ENCODE measurements at regions not wholly inside any gene's neighbourhood (a gene's known extent, or its start where the extent isn't known, plus 50 kb on each side); places are given as distances from the start of the nearest gene placed in this dataset.

DNA sequence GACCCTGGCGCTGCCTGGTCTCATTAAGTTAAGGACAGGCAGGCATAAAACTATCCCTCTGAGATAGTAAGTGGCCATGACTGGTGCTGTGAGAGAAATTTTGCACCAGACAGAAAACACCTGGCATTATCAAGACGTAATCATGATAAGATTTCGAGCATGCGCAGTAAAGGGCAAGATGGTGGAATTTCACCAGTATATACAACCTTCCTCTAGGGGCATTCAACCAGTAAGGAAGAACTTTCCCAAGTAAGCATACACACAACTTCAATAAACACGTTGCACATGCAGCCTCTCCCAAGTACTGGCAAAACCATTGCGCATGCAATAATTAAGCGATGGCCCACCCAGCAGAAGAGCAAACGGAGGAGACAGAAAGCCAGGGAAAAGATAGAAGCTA lies 1376.4 kb upstream of the CRIM1 start:
- DNase-seq (ENCODE audit: low read depth), result no peak

DNA sequence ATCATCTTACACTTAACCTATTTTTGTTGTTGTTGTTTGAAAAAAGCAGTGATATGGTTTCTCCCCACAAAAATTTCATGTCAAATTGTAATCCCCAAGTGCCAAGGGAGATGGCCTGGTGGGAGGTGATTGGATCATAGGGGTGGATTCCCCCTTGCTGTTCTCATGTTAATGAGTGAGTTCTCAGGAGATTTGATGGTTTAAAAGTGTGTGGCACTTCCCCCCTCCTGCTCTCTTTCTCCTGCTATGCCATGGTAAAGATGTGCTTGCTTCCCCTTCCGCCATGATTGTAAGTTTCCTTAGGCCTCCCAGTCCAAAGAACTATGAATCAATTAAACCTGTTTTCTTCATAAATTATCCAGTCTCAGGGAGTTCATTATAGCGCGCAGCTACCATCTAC lies 1362.7 kb upstream of the FAM98A start:
- no peak for DNase-seq (ENCODE audit: low read depth)

DNA sequence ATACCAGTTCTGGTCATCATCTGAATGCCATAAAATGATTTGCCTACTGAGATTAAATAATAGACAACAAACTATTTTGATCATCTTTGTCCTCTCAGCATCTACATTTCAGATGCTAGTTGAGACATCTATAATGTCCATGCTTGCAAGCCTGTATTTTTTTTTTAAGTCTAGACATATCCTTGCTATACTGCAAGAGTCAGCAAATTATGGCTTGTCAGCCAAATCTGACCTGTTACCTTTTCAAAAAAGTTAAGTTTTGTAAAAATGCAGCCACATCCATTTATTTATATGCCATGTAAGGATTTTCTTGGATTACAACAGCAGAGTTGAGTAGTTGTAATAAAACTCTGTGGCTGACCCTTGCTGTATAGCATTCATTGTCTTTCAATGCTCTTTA lies 1355.7 kb upstream of the FAM98A start:
- no peak for DNase-seq (ENCODE audit: low read depth)

DNA sequence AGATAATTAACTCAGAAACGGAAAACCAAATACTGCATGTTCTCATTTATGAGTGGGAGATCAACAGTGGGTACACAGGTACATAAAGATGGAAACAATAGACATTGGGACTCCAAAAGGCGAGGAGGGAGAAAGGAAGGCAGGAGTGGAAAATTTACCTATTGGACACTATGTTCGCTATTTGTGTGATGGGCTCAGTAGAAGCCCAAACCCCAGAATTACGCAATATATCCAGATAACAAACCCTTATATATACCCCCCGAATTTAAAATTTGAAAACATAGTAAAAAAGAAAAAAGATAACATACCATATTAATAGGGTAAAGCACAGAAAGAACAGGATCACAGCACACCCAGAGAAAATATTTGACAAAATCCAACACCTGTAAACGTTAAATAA lies 1351.7 kb upstream of the FAM98A start:
- no peak for DNase-seq (ENCODE audit: low read depth)

DNA sequence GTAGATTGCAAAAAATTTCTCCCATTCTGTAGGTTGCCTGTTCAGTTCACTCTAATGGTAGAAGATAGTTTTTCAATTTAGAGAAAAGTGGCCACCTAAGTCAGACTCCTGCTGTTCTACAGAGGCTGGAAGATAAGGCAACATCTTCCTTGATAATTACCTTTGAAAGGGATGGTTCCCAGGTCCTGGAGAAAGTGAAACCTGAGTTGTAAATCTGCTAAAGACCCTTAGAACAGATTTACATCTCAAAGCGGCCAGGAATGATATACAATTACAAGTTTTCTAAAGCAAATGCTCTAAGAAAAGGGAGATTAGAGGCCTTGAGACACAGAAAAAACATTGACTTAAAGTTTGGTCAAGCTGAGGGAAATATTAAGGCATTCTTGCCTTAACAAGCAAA lies 1350.2 kb upstream of the FAM98A start:
- DNase-seq (ENCODE audit: low read depth), result no peak

GRCh38 chr2:34936089-34936488 lies 1337.0 kb upstream of the FAM98A start:
- DNase-seq (ENCODE audit: low read depth), result no peak

- no peak for DNase-seq (ENCODE audit: low read depth)
These were observed 1313.0 kb upstream of the FAM98A start for GRCh38 chr2:34912084-34912483.

- no peak for DNase-seq (ENCODE audit: low read depth)
These were observed 1311.0 kb upstream of the FAM98A start for GRCh38 chr2:34909992-34910705.

DNA sequence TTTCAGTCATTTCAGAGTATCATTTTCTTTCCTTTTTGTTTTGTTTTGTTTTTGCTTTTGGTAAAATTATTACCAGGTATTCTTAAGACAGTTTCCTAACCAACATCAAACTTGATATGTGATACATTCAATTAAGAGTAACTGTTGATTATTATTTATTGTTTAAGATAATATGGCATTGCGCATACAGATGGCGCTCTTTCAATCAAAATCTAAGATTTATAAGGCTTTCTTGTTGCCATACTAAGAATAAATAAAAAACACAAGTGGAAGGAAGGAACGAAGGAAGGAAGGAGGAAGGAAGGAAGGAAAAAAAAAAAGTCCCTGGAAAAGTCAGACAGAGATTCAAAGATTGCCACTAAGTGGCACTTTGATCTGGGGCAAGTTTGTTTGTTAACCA lies 1308.7 kb upstream of the FAM98A start:
- DNase-seq (ENCODE audit: low read depth), result no peak

DNA sequence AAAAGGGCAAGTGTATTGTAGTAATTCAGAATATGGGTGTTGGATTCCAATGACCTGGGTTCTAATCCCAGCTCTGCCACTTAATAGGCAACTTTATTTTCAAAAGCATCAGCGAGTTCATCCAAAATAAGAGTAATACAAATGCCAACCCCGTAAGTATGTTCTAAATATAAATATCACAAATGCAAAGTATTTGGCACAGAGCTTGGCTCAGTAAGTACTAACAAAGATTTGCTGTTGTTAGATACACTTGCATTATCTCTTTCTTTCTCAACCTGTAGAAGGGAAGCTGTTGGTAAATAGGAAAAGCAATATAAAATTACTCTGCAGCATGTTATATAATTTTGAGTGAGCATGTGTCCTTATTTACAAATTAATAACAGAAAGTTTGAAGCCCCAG lies 1302.6 kb upstream of the FAM98A start:
- DNase-seq (ENCODE audit: low read depth), result no peak

DNA sequence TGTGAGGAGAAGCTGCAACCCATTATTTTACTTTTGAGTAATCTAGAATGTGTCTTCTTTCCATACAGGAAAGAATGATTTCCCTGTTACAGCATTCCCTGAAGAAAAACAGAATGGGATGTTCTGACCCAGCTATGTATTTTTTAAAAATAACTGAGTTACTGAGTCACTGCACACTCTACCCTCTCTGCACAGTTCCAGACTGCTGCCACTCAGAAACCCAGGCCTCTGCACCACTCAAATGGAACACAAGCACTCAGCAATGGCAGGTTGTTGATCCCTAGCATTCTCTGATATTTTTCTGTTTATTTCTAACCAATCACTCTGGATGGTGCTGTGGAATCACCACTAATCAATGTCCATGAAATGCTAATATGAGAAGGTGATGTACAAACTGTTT lies 1300.0 kb upstream of the FAM98A start:
- no peak for DNase-seq (ENCODE audit: low read depth)

- no peak for DNase-seq (ENCODE audit: low read depth)
These were observed 1293.7 kb upstream of the FAM98A start for GRCh38 chr2:34892766-34893165.

DNA sequence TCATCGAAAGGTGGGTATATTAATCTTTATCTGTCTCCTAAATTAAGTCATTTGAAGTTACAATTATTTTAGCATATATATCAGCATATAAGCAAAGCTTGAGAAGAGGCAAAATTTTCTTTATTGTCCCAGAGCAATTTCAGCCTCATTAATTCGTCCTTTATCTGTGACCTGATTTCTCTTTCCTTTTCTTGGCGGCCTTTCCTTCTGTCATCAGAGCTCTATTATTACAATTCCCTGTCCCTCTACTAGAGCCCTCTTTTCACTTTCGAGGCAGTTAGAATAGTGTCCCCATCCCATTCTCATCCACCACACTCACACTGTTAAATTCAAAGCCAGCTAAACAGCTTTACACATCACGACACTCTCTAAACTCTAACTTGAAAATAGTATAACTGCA lies 1293.2 kb upstream of the FAM98A start:
- DNase-seq (ENCODE audit: low read depth), result no peak

DNA sequence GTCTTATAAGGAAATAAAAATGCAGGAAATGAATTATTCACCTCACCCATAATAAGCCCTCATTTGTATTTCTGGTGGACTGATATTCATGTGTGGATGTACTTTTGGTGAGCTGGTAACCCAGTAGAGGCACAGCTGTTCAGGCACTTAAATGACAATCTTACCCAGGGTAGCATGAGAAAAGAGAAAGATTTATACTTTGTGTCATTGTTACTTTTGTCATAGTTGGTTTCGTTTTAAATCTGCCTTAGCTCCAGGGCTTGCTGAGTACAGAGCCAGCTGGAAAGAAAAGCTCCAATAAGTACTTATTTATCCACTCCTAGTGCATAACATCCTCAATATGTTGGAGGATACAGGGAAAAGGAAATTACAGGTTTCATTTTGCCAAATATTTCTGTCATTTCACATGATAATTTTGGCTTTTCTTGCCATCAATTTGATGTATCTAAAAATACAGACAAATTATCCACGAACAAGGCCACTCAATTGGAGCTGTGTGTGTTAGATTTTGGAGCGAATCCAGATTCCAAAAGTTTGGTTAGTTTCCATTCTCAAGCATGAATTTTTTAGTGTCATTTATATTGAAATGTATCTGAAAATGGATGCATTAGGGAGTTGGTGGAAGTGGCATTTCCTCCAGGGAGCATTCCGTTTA lies 1276.1 kb upstream of the FAM98A start:
- no peak for DNase-seq (ENCODE audit: low read depth)

DNA sequence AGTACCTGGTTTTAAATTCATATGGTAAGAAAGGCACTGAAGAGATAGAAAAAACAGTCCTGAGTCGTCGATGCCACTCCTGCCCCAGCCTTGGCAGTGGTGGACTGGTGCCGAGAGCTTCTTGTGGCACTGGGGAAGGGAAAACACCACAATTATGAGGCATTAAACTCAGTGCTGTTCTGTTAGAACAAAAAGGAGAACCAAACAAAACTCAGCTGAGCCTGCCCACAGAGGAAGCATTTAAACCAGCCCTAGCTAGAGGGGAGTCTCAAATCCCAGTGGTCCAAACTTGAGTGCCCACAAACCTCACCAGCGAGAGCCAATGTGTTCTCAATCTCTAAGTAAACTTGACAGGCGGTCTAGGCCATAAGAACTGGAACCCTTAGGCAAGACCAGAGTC lies 1254.5 kb upstream of the FAM98A start:
- no peak for DNase-seq (ENCODE audit: low read depth)

DNA sequence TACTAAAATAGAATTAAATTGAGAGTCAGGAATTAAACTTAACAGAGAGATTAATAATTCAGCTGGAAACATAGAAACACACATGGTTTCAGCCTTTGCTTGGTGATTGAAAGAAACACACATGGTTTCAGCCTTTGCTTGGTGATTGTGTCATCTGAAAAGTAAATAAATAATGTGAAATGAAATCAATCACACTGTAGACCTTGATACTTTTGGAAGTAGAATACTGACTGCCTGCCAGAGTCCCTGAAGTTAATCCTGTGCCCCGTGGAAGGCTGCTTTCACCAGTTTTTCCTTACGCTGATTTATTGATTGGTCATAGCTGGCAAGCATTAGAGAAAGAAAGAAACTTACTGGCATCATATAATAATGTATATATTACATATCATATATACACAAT lies 1252.7 kb upstream of the FAM98A start:
- DNase-seq (ENCODE audit: low read depth), result no peak

DNA sequence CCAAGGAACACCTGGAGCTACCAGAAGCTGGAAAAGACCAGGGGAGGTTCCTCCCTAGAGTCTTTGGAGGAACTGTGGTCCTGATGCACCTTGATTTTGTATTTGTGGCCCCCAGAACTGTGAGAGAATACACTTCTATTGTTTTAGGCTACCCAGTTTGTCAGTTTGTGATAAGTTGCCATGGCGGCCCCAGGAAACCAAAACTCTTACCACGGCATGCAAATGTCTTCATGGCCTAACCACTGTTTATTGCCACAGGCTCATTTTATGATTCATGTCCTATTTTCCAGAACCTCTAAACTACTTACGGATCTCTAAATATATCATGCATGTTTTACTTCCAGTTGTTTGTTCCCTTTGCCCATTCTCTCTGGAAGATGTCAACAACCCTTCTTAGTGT lies 1250.7 kb upstream of the FAM98A start:
- DNase-seq (ENCODE audit: low read depth), result no peak

GRCh38 chr2:34848691-34849090 lies 1249.6 kb upstream of the FAM98A start:
- DNase-seq (ENCODE audit: low read depth), result no peak

DNA sequence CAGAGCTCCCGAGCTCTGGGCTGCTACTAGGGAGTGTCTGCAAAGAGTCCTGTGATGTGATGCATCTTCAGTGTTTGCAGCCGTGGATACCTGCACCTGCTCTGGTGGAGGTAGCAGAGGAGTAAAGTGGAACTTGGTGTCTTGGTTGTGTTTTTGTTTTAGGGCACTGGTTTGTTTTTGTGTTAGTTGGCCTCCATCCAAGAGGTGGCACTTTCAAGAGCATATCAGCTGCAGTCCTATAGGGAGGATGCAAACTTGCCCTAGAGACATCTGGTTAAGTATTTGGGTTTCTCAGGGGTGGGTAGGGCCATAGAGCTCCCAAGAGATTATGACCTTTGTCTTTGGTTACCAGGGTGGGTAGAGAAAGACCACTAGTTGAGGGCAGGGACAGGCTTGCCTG lies 1249.0 kb upstream of the FAM98A start:
- no peak for DNase-seq (ENCODE audit: low read depth)

- DNase-seq (ENCODE audit: low read depth), result no peak
These were observed 1245.5 kb upstream of the FAM98A start for GRCh38 chr2:34844629-34845028.

DNA sequence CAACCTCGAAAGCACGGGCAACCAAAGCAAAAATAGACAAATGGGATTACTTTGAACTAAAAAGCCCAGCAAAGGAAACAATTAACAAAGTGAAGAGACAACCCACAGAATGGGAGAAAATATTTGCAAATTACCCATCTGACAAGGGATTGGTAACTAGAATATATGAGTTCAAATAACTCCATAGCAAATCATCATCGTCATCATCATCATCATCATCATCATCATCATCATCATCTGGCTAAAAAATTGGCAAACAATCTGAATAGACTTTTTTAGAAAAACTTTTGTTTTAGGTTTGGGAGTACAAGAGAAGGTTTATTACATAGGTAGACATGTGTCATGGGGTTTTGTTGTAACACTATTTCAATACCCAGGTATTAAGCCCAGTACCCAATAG lies 1239.3 kb upstream of the FAM98A start:
- DNase-seq (ENCODE audit: low read depth), result no peak

- no peak for DNase-seq (ENCODE audit: low read depth)
These were observed 1237.3 kb upstream of the FAM98A start for GRCh38 chr2:34836361-34836760.

GRCh38 chr2:34831096-34831495 lies 1232.0 kb upstream of the FAM98A start:
- no peak for DNase-seq (ENCODE audit: low read depth)

DNA sequence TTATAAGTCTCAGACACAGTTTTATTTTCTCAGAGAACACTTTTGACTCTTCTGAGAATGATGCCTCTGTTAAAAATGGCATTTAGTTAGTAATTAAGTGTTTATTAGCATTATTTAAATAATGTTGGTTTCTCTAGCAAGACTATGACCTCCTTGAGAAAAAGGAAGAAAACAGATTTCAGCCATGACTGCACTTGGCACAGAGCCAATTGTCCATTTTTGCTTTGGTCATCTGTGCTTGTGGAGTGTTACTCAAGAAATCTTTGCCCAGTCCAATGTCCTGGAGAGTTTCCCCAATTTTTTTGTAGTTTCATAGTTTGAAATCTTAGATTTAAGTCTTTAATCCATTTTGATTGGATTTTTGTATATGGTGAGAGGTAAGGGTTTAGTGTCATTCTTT lies 1229.4 kb upstream of the FAM98A start:
- no peak for DNase-seq (ENCODE audit: low read depth)

Measured in T follicular helper cell (primary cell).